ENCODE measurements at regions not wholly inside any gene's neighbourhood (a gene's known extent, or its start where the extent isn't known, plus 50 kb on each side); places are given as distances from the start of the nearest gene placed in this dataset.
"Not testable (repeated sequence)": the region's sequence is repeated elsewhere in the genome, so short reads cannot be mapped to it uniquely, and the experiment has no call there.

DNA sequence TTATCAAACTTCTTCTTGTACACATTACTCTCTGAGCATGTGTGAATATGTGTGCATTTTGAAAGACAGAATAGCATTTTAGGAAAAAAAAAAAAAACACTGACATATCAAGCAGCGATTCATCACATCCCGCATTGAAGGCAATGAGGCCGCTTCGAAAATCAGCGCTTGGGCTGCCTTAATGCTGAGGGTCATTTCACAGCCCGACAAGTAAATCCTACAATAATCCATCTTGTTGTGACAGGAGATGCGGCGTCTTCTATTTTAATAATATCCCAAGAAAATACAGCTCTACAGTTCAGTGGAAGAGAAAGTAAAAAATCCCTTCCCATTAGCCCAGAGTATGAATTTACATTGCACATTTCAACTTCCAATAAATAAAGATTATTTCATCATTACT lies 389.2 kb upstream of the GRM7 start:
- no peaks in the 10 kb centered on the region for H3K9me3 Mint-ChIP-seq
- no peaks in the 10 kb centered on the region for H3K4me1 Mint-ChIP-seq
- no peaks in the 10 kb centered on the region for H3K36me3 Mint-ChIP-seq (ENCODE audit: low read depth)

GRCh38 chr3:6490487-6491327 lies 370.2 kb upstream of the GRM7 start:
- not testable (repeated sequence) for H3K4me1 Mint-ChIP-seq

More for the DNA sequence above, 389.2 kb upstream of the GRM7 start:
- Mint-ChIP-seq H3K27ac (no peak overlapping the region), H3K4me3 (no peak overlapping the region), H3K27me3 (ENCODE audit: low read depth) (peaks cover 4% of the 10 kb centered on the region)
- TF ChIP-seq, protein P1, sequence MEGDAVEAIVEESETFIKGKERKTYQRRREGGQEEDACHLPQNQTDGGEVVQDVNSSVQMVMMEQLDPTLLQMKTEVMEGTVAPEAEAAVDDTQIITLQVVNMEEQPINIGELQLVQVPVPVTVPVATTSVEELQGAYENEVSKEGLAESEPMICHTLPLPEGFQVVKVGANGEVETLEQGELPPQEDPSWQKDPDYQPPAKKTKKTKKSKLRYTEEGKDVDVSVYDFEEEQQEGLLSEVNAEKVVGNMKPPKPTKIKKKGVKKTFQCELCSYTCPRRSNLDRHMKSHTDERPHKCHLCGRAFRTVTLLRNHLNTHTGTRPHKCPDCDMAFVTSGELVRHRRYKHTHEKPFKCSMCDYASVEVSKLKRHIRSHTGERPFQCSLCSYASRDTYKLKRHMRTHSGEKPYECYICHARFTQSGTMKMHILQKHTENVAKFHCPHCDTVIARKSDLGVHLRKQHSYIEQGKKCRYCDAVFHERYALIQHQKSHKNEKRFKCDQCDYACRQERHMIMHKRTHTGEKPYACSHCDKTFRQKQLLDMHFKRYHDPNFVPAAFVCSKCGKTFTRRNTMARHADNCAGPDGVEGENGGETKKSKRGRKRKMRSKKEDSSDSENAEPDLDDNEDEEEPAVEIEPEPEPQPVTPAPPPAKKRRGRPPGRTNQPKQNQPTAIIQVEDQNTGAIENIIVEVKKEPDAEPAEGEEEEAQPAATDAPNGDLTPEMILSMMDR (IDR thresholded peaks at IDR 0.05; ENCODE audit: unreplicated experiment in 3 of 3) = no peak

GRCh38 chr3:6491768-6492167 lies 369.1 kb upstream of the GRM7 start:
- H3K27ac Mint-ChIP-seq = no peak overlapping the region
- peaks cover 10% of the 10 kb centered on the region for H3K9me3 Mint-ChIP-seq
- no peaks in the 10 kb centered on the region for H3K36me3 Mint-ChIP-seq (ENCODE audit: low read depth)
- no peak overlapping the region for H3K4me3 Mint-ChIP-seq
- TF ChIP-seq, protein P1 (IDR thresholded peaks at IDR 0.05; ENCODE audit: unreplicated experiment in 3 of 3) = no peak
- H3K27me3 Mint-ChIP-seq (ENCODE audit: low read depth) = no peaks in the 10 kb centered on the region
- H3K4me1 Mint-ChIP-seq = no peaks in the 10 kb centered on the region

More at GRCh38 chr3:6490487-6491327, 370.2 kb upstream of the GRM7 start:
- not testable (repeated sequence) for H3K9me3 Mint-ChIP-seq; H3K27me3 Mint-ChIP-seq (ENCODE audit: low read depth); H3K27ac Mint-ChIP-seq; H3K36me3 Mint-ChIP-seq (ENCODE audit: low read depth)
- peak overlapping the region; percentile 54 to 64 (median 55) for H3K4me3 Mint-ChIP-seq

DNA sequence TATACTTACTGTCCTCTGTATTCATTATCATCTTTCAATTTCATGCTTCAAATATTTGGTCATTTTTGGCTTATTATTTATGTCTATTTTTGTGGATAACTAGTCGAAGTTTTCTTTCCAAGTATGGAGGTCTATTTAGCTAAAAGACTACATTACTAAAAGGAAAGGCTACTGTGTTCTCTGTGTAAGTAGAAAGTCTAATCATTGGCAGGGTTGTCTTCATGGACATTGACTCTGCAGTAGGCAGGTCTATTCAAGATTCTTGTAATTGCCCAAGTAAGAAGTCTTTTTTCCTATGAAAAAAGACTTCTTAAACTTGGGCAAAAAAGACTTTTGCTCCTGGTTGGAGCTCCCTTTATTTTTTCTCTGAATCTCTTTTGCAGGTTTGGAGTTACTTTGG lies 368.6 kb upstream of the GRM7 start:
- no peaks in the 10 kb centered on the region for H3K36me3 Mint-ChIP-seq (ENCODE audit: low read depth)
- no peaks in the 10 kb centered on the region for H3K4me1 Mint-ChIP-seq
- H3K27ac Mint-ChIP-seq = no peak overlapping the region
- H3K27me3 Mint-ChIP-seq (ENCODE audit: low read depth) = no peaks in the 10 kb centered on the region
- peaks cover 10% of the 10 kb centered on the region for H3K9me3 Mint-ChIP-seq
- H3K4me3 Mint-ChIP-seq = no peak overlapping the region
- TF ChIP-seq, protein P1 (IDR thresholded peaks at IDR 0.05; ENCODE audit: unreplicated experiment in 3 of 3) = no peak

- not testable (repeated sequence) for H3K27ac Mint-ChIP-seq; H3K27me3 Mint-ChIP-seq (ENCODE audit: low read depth); H3K4me3 Mint-ChIP-seq; H3K4me1 Mint-ChIP-seq; H3K36me3 Mint-ChIP-seq (ENCODE audit: low read depth)
- H3K9me3 Mint-ChIP-seq = peaks cover 12% of the 10 kb centered on the region
Measured at GRCh38 chr3:6498944-6499343, 362.0 kb upstream of the GRM7 start.

GRCh38 chr3:6504347-6504746 lies 356.6 kb upstream of the GRM7 start:
- Mint-ChIP-seq H3K4me1 (peaks cover 10% of the 10 kb centered on the region), H3K36me3 (ENCODE audit: low read depth) (peaks cover 3% of the 10 kb centered on the region)
- TF ChIP-seq, protein P1 (IDR thresholded peaks at IDR 0.05; ENCODE audit: unreplicated experiment in 3 of 3) = no peak

GRCh38 chr3:6504834-6505233 lies 356.1 kb upstream of the GRM7 start:
- Mint-ChIP-seq H3K4me3 (no peak overlapping the region), H3K27ac (peak overlapping the region in 1 of 3 experiments; percentile 63), H3K9me3 (peaks cover 6% of the 10 kb centered on the region), H3K27me3 (ENCODE audit: low read depth) (no peaks in the 10 kb centered on the region), H3K4me1 (peaks cover 13% of the 10 kb centered on the region), H3K36me3 (ENCODE audit: low read depth) (peaks cover 3% of the 10 kb centered on the region)
- TF ChIP-seq, protein P1 (IDR thresholded peaks at IDR 0.05; ENCODE audit: unreplicated experiment in 3 of 3) = no peak

More at GRCh38 chr3:6504347-6504746, 356.6 kb upstream of the GRM7 start:
- Mint-ChIP-seq H3K27ac (peak overlapping the region in 1 of 3 experiments; percentile 63), H3K9me3 (peaks cover 10% of the 10 kb centered on the region), H3K4me3 (no peak overlapping the region), H3K27me3 (ENCODE audit: low read depth) (no peaks in the 10 kb centered on the region)
